ENCODE measurements at regions not wholly inside any gene's neighbourhood (a gene's known extent, or its start where the extent isn't known, plus 50 kb on each side); places are given as distances from the start of the nearest gene placed in this dataset.

DNA sequence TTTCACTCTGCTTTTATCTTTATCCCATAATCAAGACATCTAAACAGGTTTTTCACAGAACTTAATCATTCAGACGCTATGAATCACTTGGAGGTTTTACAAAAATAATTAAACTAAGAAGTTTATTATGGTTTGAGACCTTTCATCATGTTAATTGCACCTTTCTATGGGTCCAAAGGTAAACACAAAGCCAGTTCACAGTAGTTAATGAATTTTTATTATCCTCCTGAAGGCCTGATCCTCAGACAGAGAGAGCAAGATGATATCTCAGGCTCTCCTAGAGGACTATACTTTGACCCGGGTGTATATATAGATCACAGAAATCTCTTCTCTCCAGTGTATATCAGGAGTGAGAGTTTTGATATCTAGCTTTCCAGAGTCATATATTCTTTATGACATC is 1044.3 kb upstream of the RAG2 start:
- no peak for TF ChIP-seq CTCF (IDR thresholded peaks at IDR 0.05 in 8 of 11, conservative IDR thresholded peaks at IDR 0.05 in 3 of 11)
- no peak for TF ChIP-seq POLR2A (IDR thresholded peaks at IDR 0.05)

All from spleen (tissue), 7 donors.